ENCODE measurements at regions not wholly inside any gene's neighbourhood (a gene's known extent, or its start where the extent isn't known, plus 50 kb on each side); places are given as distances from the start of the nearest gene placed in this dataset.
"Not testable (repeated sequence)": the region's sequence is repeated elsewhere in the genome, so short reads cannot be mapped to it uniquely, and the experiment has no call there.

DNA sequence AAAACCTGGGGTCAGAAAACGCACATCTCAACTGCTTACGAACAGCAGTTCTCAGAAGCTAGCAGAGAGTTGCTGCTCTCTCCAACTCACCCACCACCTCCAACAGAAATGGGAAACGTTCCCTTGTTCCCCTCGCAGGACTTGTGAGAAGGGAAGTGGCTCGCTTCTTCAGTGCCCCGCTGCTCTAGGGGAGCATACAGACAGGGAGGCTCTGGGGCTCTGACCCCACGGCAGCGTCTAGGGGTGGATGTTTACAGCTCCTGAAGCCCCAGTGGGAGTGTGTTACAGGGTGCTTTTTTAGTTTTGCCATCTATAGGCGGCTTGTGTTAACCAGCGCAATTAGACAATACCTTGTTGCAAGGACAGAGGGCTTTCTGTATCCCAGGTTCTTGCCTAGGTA lies 267.7 kb upstream of the ACTBL2 start:
- no peak for DNase-seq (ENCODE audit: insufficient read length, low spot score)
- no peak for FAIRE-seq
- no peak for TF ChIP-seq POLR2AphosphoS5 (IDR thresholded peaks at IDR 0.05; ENCODE audit: low read depth, low read length)
- TF ChIP-seq TAF1 (IDR thresholded peaks at IDR 0.05; ENCODE audit: low read depth, low read length): no peak
- TF ChIP-seq POLR2A (IDR thresholded peaks at IDR 0.05; ENCODE audit: low read depth, low read length): no peak
- TF ChIP-seq PAX5 (IDR thresholded peaks at IDR 0.05; ENCODE audit: insufficient read depth, low read length, severe bottlenecking): no peak
- no peak for TF ChIP-seq POU2F2 (IDR thresholded peaks at IDR 0.05; ENCODE audit: low read depth, low read length)
- TF ChIP-seq SPI1 (IDR thresholded peaks at IDR 0.05; ENCODE audit: low read depth, low read length): no peak

DNA sequence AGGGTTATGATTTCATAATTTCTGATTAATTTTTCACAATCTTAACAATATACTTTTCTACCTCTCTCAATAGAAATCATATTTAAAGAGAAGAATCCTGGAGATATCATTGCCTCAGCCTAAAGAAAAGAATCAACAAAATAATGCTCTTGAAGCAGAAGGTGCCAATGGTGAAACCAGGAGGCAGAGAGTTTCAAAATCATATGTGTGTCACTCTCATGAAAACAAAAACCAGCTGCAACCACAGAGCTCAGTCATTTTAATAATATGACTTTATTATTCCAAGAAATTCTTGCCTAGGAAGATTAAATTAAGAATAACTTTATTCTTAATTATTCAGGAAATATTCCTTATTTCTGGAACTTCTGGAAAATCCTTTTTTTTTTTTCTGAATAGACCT lies 266.8 kb upstream of the ACTBL2 start:
- FAIRE-seq (no peak), DNase-seq (ENCODE audit: insufficient read length, low spot score) (no peak)
- TF ChIP-seq POU2F2 (IDR thresholded peaks at IDR 0.05; ENCODE audit: low read depth, low read length) (no peak), TAF1 (IDR thresholded peaks at IDR 0.05; ENCODE audit: low read depth, low read length) (no peak), SPI1 (IDR thresholded peaks at IDR 0.05; ENCODE audit: low read depth, low read length) (no peak), POLR2AphosphoS5 (IDR thresholded peaks at IDR 0.05; ENCODE audit: low read depth, low read length) (no peak), PAX5 (IDR thresholded peaks at IDR 0.05; ENCODE audit: insufficient read depth, low read length, severe bottlenecking) (no peak), POLR2A (IDR thresholded peaks at IDR 0.05; ENCODE audit: low read depth, low read length) (no peak)

DNA sequence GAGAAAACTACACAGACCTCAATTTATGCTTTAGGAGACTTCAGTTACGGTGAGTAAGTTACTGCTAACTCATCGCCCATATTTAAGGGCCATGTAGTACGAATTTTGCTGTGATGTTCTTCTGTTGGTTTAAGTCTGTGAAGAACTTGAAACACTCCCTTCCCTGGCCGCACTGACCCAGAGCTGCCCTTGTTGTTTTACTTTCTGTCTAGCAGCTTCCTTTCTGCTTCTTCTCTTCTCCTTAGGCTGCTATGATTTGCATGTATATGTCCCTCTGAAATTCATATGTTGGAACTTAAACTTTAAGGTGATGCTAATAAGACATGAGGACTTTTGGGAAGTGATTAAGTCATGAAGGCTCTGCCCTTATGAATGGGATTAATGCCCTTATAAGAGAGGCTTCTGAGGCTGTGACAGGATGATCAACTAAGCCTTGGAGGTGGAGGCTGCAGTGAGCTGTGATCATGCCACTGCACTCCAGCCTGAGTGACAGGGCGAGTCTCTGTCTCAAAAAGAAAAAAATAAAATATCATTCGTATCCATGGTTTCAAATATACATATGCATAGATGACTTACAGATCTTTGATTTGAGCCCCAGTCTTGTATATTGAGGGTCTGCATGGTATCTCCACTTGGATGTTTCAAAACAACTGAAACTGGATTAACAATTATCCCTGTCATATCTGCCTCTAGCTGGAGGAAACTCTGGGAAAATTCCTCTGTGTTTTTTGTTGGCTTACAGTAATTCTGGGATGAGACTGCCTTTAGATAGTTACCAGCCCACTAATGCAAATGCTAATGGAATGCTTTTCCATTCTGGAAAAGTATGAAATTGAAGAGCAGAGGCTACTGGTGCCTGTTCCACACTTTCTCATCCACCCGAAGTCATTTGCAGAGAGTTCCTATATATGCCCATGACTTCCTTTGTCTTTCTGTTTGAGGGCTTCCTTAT lies 263.4 kb upstream of the ACTBL2 start:
- no peak for FAIRE-seq
- no peak for DNase-seq (ENCODE audit: insufficient read length, low spot score)
- TF ChIP-seq POLR2A (IDR thresholded peaks at IDR 0.05; ENCODE audit: low read depth, low read length) (no peak), POU2F2 (IDR thresholded peaks at IDR 0.05; ENCODE audit: low read depth, low read length) (no peak), POLR2AphosphoS5 (IDR thresholded peaks at IDR 0.05; ENCODE audit: low read depth, low read length) (no peak), TAF1 (IDR thresholded peaks at IDR 0.05; ENCODE audit: low read depth, low read length) (no peak), PAX5 (IDR thresholded peaks at IDR 0.05; ENCODE audit: insufficient read depth, low read length, severe bottlenecking) (no peak), SPI1 (IDR thresholded peaks at IDR 0.05; ENCODE audit: low read depth, low read length) (no peak)

DNA sequence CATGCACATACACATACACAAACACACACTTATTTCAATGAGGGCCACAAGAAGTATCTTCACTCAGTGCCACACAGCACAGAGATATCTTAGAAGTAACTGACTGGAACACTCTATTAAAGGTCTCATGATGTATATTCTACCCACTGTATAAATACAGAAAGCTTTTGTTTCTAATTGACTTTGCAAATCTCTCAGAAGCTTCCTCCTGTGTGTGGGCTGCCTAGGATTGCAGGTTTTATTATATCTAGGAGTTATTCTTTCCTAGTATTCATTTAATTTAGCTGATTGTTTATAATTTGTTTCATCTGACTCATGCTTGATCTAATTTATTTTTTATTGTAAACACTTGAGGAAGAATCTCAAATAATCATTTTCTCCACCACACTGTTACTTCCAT lies 262.4 kb upstream of the ACTBL2 start:
- no peak for TF ChIP-seq POU2F2 (IDR thresholded peaks at IDR 0.05; ENCODE audit: low read depth, low read length)
- no peak for TF ChIP-seq PAX5 (IDR thresholded peaks at IDR 0.05; ENCODE audit: insufficient read depth, low read length, severe bottlenecking)
- TF ChIP-seq SPI1 (IDR thresholded peaks at IDR 0.05; ENCODE audit: low read depth, low read length): no peak
- TF ChIP-seq POLR2A (IDR thresholded peaks at IDR 0.05; ENCODE audit: low read depth, low read length): no peak
- TF ChIP-seq POLR2AphosphoS5 (IDR thresholded peaks at IDR 0.05; ENCODE audit: low read depth, low read length): no peak
- TF ChIP-seq TAF1 (IDR thresholded peaks at IDR 0.05; ENCODE audit: low read depth, low read length): no peak
- DNase-seq (ENCODE audit: insufficient read length, low spot score) (no peak), FAIRE-seq (no peak)

DNA sequence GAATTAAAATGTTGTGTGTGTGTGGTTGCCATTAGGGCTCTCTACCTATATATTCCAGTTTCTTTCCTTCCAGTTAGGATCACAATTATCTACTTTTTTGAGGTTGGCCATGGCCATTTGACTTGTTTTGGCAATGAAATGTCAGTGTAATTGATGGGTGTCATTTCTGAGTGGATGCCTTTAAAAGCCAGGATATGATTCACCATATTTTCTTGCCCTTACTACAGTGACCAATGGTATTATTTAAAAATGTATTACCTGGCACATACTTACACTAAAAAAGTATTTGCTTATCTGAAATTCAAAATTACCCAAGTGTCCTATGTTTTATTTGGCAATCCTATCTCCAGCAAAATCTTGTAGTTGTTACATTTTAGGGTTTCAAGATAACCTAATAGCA lies 258.7 kb upstream of the ACTBL2 start:
- no peak for DNase-seq (ENCODE audit: insufficient read length, low spot score)
- FAIRE-seq: no peak
- TF ChIP-seq POLR2A (IDR thresholded peaks at IDR 0.05; ENCODE audit: low read depth, low read length) (no peak), TAF1 (IDR thresholded peaks at IDR 0.05; ENCODE audit: low read depth, low read length) (no peak), POU2F2 (IDR thresholded peaks at IDR 0.05; ENCODE audit: low read depth, low read length) (no peak), PAX5 (IDR thresholded peaks at IDR 0.05; ENCODE audit: insufficient read depth, low read length, severe bottlenecking) (no peak), POLR2AphosphoS5 (IDR thresholded peaks at IDR 0.05; ENCODE audit: low read depth, low read length) (no peak)

DNA sequence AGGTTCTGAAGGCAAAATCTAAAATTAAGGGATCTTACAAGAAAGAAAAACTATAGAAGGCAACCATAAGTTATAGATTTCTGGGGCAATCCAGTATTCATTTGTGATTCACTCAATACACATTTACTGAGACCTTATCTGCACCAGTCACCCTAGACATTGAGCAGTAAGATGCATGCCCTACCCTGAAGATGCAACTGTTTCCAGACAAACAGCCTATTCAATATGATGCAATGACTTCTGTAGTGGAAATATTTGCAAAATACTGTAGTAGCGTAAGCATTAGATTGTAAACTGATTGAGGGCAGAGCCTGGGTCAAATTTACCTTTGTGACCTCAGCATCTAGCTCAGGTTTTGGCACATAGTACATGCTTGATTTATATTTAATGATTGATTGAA lies 256.2 kb upstream of the ACTBL2 start:
- FAIRE-seq (no peak), DNase-seq (ENCODE audit: insufficient read length, low spot score) (no peak)
- no peak for TF ChIP-seq TAF1 (IDR thresholded peaks at IDR 0.05; ENCODE audit: low read depth, low read length)
- TF ChIP-seq POU2F2 (IDR thresholded peaks at IDR 0.05; ENCODE audit: low read depth, low read length): no peak
- TF ChIP-seq PAX5 (IDR thresholded peaks at IDR 0.05; ENCODE audit: insufficient read depth, low read length, severe bottlenecking): no peak
- no peak for TF ChIP-seq SPI1 (IDR thresholded peaks at IDR 0.05; ENCODE audit: low read depth, low read length)
- no peak for TF ChIP-seq POLR2A (IDR thresholded peaks at IDR 0.05; ENCODE audit: low read depth, low read length)
- no peak for TF ChIP-seq POLR2AphosphoS5 (IDR thresholded peaks at IDR 0.05; ENCODE audit: low read depth, low read length)

DNA sequence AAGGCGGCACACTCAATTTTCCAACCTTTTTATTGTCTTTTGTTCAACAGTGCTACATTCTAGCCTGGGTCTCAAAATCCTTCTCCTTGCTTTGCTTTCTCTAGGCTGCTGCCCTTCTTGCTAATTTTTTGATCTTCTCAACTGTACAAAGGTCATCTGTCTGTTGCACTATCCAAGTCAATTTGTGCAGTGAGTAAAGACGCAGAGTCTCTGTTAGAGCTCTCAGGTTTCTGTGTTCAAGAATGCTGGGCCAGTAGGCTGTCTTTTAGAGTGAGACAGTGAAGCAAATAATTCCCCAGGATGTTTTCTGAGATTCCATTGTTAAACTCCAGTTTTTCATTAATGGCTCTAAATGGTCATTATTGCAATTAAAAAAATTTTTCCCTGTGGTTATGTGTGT lies 255.7 kb upstream of the ACTBL2 start:
- FAIRE-seq: no peak
- no peak for TF ChIP-seq POLR2AphosphoS5 (IDR thresholded peaks at IDR 0.05; ENCODE audit: low read depth, low read length)
- TF ChIP-seq PAX5 (IDR thresholded peaks at IDR 0.05; ENCODE audit: insufficient read depth, low read length, severe bottlenecking): no peak
- no peak for TF ChIP-seq SPI1 (IDR thresholded peaks at IDR 0.05; ENCODE audit: low read depth, low read length)
- TF ChIP-seq POU2F2 (IDR thresholded peaks at IDR 0.05; ENCODE audit: low read depth, low read length): no peak
- TF ChIP-seq POLR2A (IDR thresholded peaks at IDR 0.05; ENCODE audit: low read depth, low read length): no peak
- TF ChIP-seq TAF1 (IDR thresholded peaks at IDR 0.05; ENCODE audit: low read depth, low read length): no peak

DNA sequence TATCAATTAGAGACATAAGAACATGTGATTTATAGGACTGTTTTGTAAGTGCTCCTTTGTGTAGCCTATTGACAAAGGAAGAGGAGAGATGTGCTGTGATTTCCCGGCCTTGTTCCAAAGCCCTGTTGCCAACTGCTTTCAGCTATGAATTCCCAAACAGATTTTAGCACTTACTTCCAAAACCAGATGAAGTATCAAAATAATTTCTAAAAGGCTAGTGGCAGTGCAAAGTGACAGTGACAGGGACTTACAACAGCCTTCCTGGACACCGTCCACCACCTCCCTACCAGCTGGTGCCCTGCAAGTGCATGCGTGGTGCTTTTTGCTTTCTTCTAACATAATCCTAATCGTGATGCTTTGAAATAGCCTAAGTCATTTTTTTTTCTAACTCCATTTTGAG lies 254.1 kb upstream of the ACTBL2 start:
- DNase-seq (ENCODE audit: insufficient read length, low spot score) (no peak), FAIRE-seq (no peak)
- TF ChIP-seq POU2F2 (IDR thresholded peaks at IDR 0.05; ENCODE audit: low read depth, low read length) (no peak), POLR2A (IDR thresholded peaks at IDR 0.05; ENCODE audit: low read depth, low read length) (no peak), POLR2AphosphoS5 (IDR thresholded peaks at IDR 0.05; ENCODE audit: low read depth, low read length) (no peak), SPI1 (IDR thresholded peaks at IDR 0.05; ENCODE audit: low read depth, low read length) (no peak), TAF1 (IDR thresholded peaks at IDR 0.05; ENCODE audit: low read depth, low read length) (no peak), PAX5 (IDR thresholded peaks at IDR 0.05; ENCODE audit: insufficient read depth, low read length, severe bottlenecking) (no peak)

More for the DNA sequence above, 255.7 kb upstream of the ACTBL2 start:
- no peak for DNase-seq (ENCODE audit: insufficient read length, low spot score)

DNA sequence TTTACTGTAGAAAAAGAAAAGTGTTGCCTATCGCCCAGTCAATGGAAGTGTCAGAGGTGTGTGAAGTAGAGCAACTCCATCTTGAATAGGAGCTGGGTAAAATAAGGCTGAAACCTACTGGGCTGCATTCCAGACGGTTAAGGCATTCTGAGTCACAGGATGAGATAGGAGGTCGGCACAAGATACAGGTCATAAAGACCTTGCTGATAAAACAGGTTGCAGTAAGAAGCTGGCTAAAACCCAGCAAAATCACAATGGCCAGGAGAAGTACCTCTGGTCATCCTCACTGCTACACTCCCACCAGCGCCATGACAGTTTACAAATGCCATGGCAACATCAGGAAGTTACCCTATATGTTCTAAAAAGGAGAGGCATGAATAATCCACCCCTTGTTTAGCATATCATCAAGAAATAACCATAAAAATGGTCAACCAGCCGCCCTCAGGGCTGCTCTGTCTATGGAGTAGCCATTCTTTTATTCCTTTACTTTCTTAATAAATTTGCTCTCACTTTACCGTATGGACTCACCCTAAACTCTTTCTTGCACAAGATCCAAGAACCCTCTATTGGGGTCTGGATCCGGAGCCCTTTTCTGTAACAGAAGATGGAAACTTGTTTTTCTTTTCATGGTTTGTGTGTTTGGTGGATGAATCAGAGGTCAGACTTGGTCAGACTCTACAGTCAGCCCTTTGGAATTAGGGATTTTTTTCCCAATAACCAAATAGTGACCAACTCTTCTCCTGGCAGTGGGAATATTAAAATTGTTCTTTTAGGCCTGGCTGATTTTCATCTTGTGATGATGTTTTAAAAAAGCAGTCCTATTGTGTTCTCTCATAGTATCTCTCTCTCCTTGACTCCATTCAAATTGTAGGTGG lies 252.9 kb upstream of the ACTBL2 start:
- FAIRE-seq; DNase-seq (ENCODE audit: insufficient read length, low spot score): not testable (repeated sequence)
